Common myeloid progenitor, CD34-positive (primary cell): ENCODE measurements at regions not wholly inside any gene's neighbourhood (a gene's known extent, or its start where the extent isn't known, plus 50 kb on each side); places are given as distances from the start of the nearest gene placed in this dataset.

Experiments used
- CTCF ChIA-PET: fragments of 350-600 bp; sonication (Branson Sonifier 250); formaldehyde crosslinking; loops from one replicate; lab custom pipeline; 2021; ENCODE audit warnings: antibody characterized with exemption; lab: Charles Lee
- POLR2A ChIA-PET: fragments of 350-600 bp; sonication (Branson Sonifier 250); formaldehyde crosslinking; loops from one replicate; lab custom pipeline; 2021; ENCODE audit warnings: antibody characterized with exemption; lab: Charles Lee
- DNase-seq, 3 donors: peaks; one replicate each; pipeline versions ENCODE4 v3.0.0 to v3.0.0-alpha.2; 2013
- H3K27ac ChIP-seq, 2 experiments: 1 replicate in 1 of 2; 2 replicates in 1 of 2; pipeline ENCODE4 v1.7.0; 2013; ENCODE audit warnings: inconsistent platforms in 2 of 2, low read length in 2 of 2, mild to moderate bottlenecking in 2 of 2, low read depth in 1 of 2, moderate library complexity in 1 of 2; ENCODE audit not compliant: severe bottlenecking in 2 of 2, insufficient read depth in 1 of 2, poor library complexity in 1 of 2
- H3K27me3 ChIP-seq, 5 experiments: replicated peaks in 2 of 5; 1 replicate in 3 of 5; 2 replicates in 2 of 5; pipeline versions ENCODE4 v1.6.1 to v1.7.0; 2013; ENCODE audit warnings: low read length in 4 of 5, mild to moderate bottlenecking in 2 of 5, moderate library complexity in 2 of 5, inconsistent platforms in 1 of 5; ENCODE audit not compliant: insufficient read depth in 5 of 5, control insufficient read depth in 4 of 5
- H3K36me3 ChIP-seq, 4 experiments: 1 replicate in 2 of 4; 2 replicates in 2 of 4; pipeline versions ENCODE4 v1.6.1 to v1.7.0; 2013; ENCODE audit warnings: low read length in 3 of 4, control low read depth in 1 of 4, mild to moderate bottlenecking in 1 of 4; ENCODE audit not compliant: control insufficient read depth in 4 of 4, insufficient read depth in 4 of 4
- H3K4me1 ChIP-seq, 4 experiments: 1 replicate in 3 of 4; 2 replicates in 1 of 4; pipeline versions ENCODE4 v1.6.1 to v1.7.1; 2013; ENCODE audit warnings: low read length in 3 of 4, mild to moderate bottlenecking in 3 of 4, control low read depth in 1 of 4, inconsistent platforms in 1 of 4, moderate library complexity in 1 of 4; ENCODE audit not compliant: control insufficient read depth in 4 of 4, insufficient read depth in 4 of 4; ENCODE audit errors: control extremely low read depth in 1 of 4
- H3K4me3 ChIP-seq, 7 experiments: 1 replicate in 4 of 7; 2 replicates in 3 of 7; pipeline versions ENCODE4 v1.5.1 to v1.7.0; 2013; ENCODE audit warnings: mild to moderate bottlenecking in 7 of 7, low read length in 6 of 7, moderate library complexity in 6 of 7, inconsistent platforms in 2 of 7, low read depth in 2 of 7, control low read depth in 1 of 7; ENCODE audit not compliant: insufficient read depth in 4 of 7, control insufficient read depth in 1 of 7; ENCODE audit errors: extremely low read depth in 1 of 7
- H3K9me3 ChIP-seq, 5 experiments: 1 replicate in 4 of 5; 2 replicates in 1 of 5; pipeline versions ENCODE4 v1.6.1 to v1.7.1; 2013; ENCODE audit warnings: low read length in 4 of 5, mild to moderate bottlenecking in 2 of 5, inconsistent platforms in 1 of 5, low read depth in 1 of 5, moderate library complexity in 1 of 5; ENCODE audit not compliant: control insufficient read depth in 4 of 5, insufficient read depth in 2 of 5; ENCODE audit errors: control extremely low read depth in 1 of 5
- WGBS: methylation state at CpG from one replicate; pipeline ENCODE4 v1.1.5; 2013; ENCODE audit not compliant: insufficient coverage; 5-methylcytosine and 5-hydroxymethylcytosine counted together

DNA sequence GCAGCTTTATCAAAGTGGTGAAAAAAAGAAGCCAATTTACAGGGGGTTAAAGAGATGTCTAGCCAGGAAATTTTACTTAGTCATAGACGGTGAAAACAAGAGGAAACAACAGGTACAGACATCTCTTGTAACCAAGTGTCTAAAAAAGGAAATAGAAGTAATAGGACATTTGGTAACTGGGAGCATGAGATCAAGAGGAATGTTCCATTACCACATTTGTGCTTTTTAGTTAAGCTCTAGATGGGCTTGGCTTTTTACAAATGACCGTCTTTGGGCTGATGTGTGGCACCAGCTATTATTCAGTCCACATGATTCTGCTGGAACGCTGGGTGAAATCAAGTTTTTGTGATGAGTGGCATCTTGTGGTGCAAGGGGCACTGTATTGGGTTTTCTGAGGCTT, 179.5 kb downstream of the SMIM20 start:
- Histone ChIP-seq H3K36me3 (no peaks in the 10 kb centered on the region), H3K27ac (no peak overlapping the region), H3K9me3 (peaks cover 2 to 10% (median 5%) of the 10 kb centered on the region in 5 experiments), H3K4me1 (peaks cover 0 to 6% (median 5%) of the 10 kb centered on the region in 4 experiments), H3K27me3 (peaks cover 0 to 4% (median 0%) of the 10 kb centered on the region in 5 experiments), H3K4me3 (no peak overlapping the region)
- DNase-seq: no peak
- 50% methylated on average over 2 of the region's 3 CpGs for WGBS
- ChIA-PET POLR2A (no interaction called here), CTCF (no interaction called here)

DNA sequence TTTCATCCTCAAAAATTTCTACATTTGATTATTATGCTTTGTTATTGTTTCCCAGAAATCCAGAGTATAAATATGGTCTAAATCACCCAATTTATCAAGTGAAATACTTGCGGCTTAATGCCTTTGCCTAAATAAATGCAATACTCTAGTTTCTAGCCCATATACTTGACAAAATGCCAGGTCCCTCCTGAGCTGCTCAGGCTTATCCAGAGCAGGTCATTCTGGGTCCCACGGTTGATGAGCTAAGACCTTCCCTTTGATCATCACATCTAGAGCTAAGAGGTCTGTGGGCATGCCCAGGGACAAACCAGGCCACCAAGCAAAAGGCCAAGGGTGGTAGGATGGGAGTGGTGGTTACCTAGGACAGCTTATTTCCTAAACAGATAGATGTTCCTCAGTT, 180.1 kb downstream of the SMIM20 start:
- DNase-seq: no peak
- peaks cover 2 to 11% (median 5%) of the 10 kb centered on the region in 5 experiments for H3K9me3 ChIP-seq
- ChIA-PET POLR2A (no interaction called here), CTCF (interaction anchor here (0.6 kb wide), 1 partner anchor 364 kb away, joined by 3 read pairs; no protein-coding TSS in a partner anchor)
- WGBS: 100% methylated on average over 2 of the region's 2 CpGs
- H3K36me3 ChIP-seq: no peaks in the 10 kb centered on the region
- no peak overlapping the region for H3K4me3 ChIP-seq
- no peak overlapping the region for H3K27ac ChIP-seq
- H3K4me1 ChIP-seq: peaks cover 0 to under 1% (median under 1%) of the 10 kb centered on the region in 4 experiments
- peaks cover 0 to 4% (median 0%) of the 10 kb centered on the region in 5 experiments for H3K27me3 ChIP-seq

DNA sequence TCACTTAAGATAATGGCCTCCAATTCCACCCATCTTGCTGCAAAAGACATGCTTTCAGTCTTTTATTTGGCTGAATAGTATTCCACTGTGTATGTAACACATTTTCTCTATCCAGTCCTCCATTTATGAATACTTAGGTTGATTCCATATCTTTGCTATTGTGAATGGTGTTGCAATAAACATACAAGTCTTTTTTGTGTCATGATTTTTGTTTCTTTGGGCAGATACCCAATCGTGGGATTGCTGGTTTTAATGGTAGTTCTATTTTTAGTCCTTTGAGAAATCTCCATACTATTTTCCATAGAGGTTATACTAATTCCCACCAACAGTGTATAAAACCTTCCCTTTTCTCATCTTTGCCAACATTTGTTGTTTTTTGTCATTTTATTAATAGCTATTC, 180.9 kb downstream of the SMIM20 start:
- WGBS: no CpG with 5 or more reads among the region's 1 CpG
- Histone ChIP-seq H3K4me3 (no peak overlapping the region), H3K4me1 (no peaks in the 10 kb centered on the region), H3K9me3 (peaks cover 2 to 15% (median 5%) of the 10 kb centered on the region in 5 experiments), H3K27ac (no peak overlapping the region), H3K27me3 (peaks cover 0 to 4% (median 0%) of the 10 kb centered on the region in 5 experiments), H3K36me3 (no peaks in the 10 kb centered on the region)
- no peak for DNase-seq
- ChIA-PET CTCF (no interaction called here), POLR2A (no interaction called here)

- H3K27ac ChIP-seq: no peak overlapping the region
- no peaks in the 10 kb centered on the region for H3K4me1 ChIP-seq
- no peaks in the 10 kb centered on the region for H3K27me3 ChIP-seq
- H3K9me3 ChIP-seq: peaks cover 0 to 9% (median 1%) of the 10 kb centered on the region in 5 experiments
- CTCF ChIA-PET: interaction anchor here (1.4 kb wide), 1 partner anchor 17 kb away, joined by 4 read pairs; no protein-coding TSS in a partner anchor
- H3K4me3 ChIP-seq: no peak overlapping the region
- POLR2A ChIA-PET: no interaction called here
- H3K36me3 ChIP-seq: no peaks in the 10 kb centered on the region
- no peak for DNase-seq
Measured at GRCh38 chr4:26099967-26100366, 185.9 kb downstream of the SMIM20 start.

- Histone ChIP-seq H3K9me3 (peaks cover 0 to 9% (median 1%) of the 10 kb centered on the region in 5 experiments), H3K4me3 (no peak overlapping the region), H3K36me3 (no peaks in the 10 kb centered on the region), H3K27ac (no peak overlapping the region), H3K4me1 (no peaks in the 10 kb centered on the region), H3K27me3 (no peaks in the 10 kb centered on the region)
- WGBS: 94% methylated on average over 2 of the region's 4 CpGs
- ChIA-PET CTCF (no interaction called here), POLR2A (no interaction called here)
- no peak for DNase-seq
Measured at GRCh38 chr4:26101011-26101410, 187.0 kb downstream of the SMIM20 start.

- DNase-seq: no peak
- Histone ChIP-seq H3K4me3 (no peak overlapping the region), H3K27me3 (peaks cover 0 to 2% (median 0%) of the 10 kb centered on the region in 5 experiments), H3K27ac (no peak overlapping the region), H3K36me3 (no peaks in the 10 kb centered on the region), H3K9me3 (peaks cover 0 to 5% (median 0%) of the 10 kb centered on the region in 5 experiments), H3K4me1 (peaks cover 0 to 2% (median 0%) of the 10 kb centered on the region in 4 experiments)
- POLR2A ChIA-PET: no interaction called here
- 100% methylated on average over 1 of the region's 3 CpGs for WGBS
- CTCF ChIA-PET: interaction anchor here (1.0 to 1.7 kb wide), 2 partner anchors 19 to 312 kb away, joined by 3 to 4 read pairs; no protein-coding TSS in a partner anchor
Measured at GRCh38 chr4:26104056-26104685, 190.2 kb downstream of the SMIM20 start.

- H3K4me3 ChIP-seq: no peak overlapping the region
- H3K36me3 ChIP-seq: no peaks in the 10 kb centered on the region
- ChIA-PET POLR2A (no interaction called here), CTCF (interaction anchor here (1.3 kb wide), 1 partner anchor 23 kb away, joined by 6 read pairs; no protein-coding TSS in a partner anchor)
- H3K9me3 ChIP-seq: peaks cover 0 to 1% (median 0%) of the 10 kb centered on the region in 5 experiments
- peaks cover 0 to 2% (median 0%) of the 10 kb centered on the region in 5 experiments for H3K27me3 ChIP-seq
- 100% methylated on average over 1 of the region's 2 CpGs for WGBS
- no peak for DNase-seq
- peaks cover 0 to 2% (median 0%) of the 10 kb centered on the region in 4 experiments for H3K4me1 ChIP-seq
- no peak overlapping the region for H3K27ac ChIP-seq
Measured at GRCh38 chr4:26105337-26105736, 191.3 kb downstream of the SMIM20 start.
